HG02840 (cell line): ENCODE measurements at regions not wholly inside any gene's neighbourhood (a gene's known extent, or its start where the extent isn't known, plus 50 kb on each side); places are given as distances from the start of the nearest gene placed in this dataset.
A peak's percentile ranks its signal among the peaks of the same experiment; 100 is the strongest.

Experiments
- ATAC-seq: cut with Tn5 transposase; IDR thresholded peaks from one replicate; pipeline ENCODE4 v1.9.1; 2021; ENCODE audit warnings: mild to moderate bottlenecking, moderate library complexity, moderate number of reproducible peaks; ENCODE audit not compliant: unreplicated experiment, low FRiP score

GRCh38 chr14:61111209-61111665 is 130.2 kb downstream of the SLC38A6 start:
- ATAC-seq: no peak

GRCh38 chr14:61110316-61111082 is 129.5 kb downstream of the SLC38A6 start:
- no peak for ATAC-seq

- ATAC-seq: no peak
Observed at GRCh38 chr14:61109288-61109687, 128.2 kb downstream of the SLC38A6 start.

GRCh38 chr14:61108496-61109141 is 127.6 kb downstream of the SLC38A6 start:
- no peak for ATAC-seq

- ATAC-seq: no peak
Observed at GRCh38 chr14:61107869-61108493, 126.9 kb downstream of the SLC38A6 start.

- ATAC-seq: no peak
Observed at GRCh38 chr14:61106959-61107641, 126.1 kb downstream of the SLC38A6 start.

GRCh38 chr14:61106271-61106958 is 125.4 kb downstream of the SLC38A6 start:
- no peak for ATAC-seq

- no peak for ATAC-seq
Observed at GRCh38 chr14:61104358-61104757, 123.3 kb downstream of the SLC38A6 start.

GRCh38 chr14:61103541-61104339 is 122.7 kb downstream of the SLC38A6 start:
- ATAC-seq: peak; percentile 44

GRCh38 chr14:61102549-61103466 is 121.8 kb downstream of the SLC38A6 start:
- no peak for ATAC-seq
